GM21447 (cell line): ENCODE measurements at regions not wholly inside any gene's neighbourhood (a gene's known extent, or its start where the extent isn't known, plus 50 kb on each side); places are given as distances from the start of the nearest gene placed in this dataset.
"Not testable (repeated sequence)": the region's sequence is repeated elsewhere in the genome, so short reads cannot be mapped to it uniquely, and the experiment has no call there.

Experiments used
- ATAC-seq: cut with Tn5 transposase; IDR thresholded peaks from one replicate; pipeline ENCODE4 v1.9.1; 2021; ENCODE audit not compliant: unreplicated experiment

GRCh38 chr12:54799966-54800365 lies 54.4 kb upstream of the MUCL1 start:
- not testable (repeated sequence) for ATAC-seq

- ATAC-seq: no peak
Observed at GRCh38 chr12:54798651-54799050, 55.7 kb upstream of the MUCL1 start.

GRCh38 chr12:54796991-54797390 lies 57.3 kb upstream of the MUCL1 start:
- ATAC-seq: no peak

GRCh38 chr12:54795644-54796043 lies 58.7 kb upstream of the MUCL1 start:
- ATAC-seq: no peak

GRCh38 chr12:54786081-54786480 lies 68.2 kb upstream of the MUCL1 start:
- ATAC-seq: no peak

- ATAC-seq: no peak
Observed at GRCh38 chr12:54784115-54784514, 70.2 kb upstream of the MUCL1 start.

GRCh38 chr12:54777031-54777430 lies 77.3 kb upstream of the MUCL1 start:
- not testable (repeated sequence) for ATAC-seq

- no peak for ATAC-seq
Observed at GRCh38 chr12:54773593-54773992, 80.7 kb upstream of the MUCL1 start.

GRCh38 chr12:54765652-54766051 lies 88.7 kb upstream of the MUCL1 start:
- no peak for ATAC-seq

- ATAC-seq: no peak
Observed at GRCh38 chr12:54762390-54762789, 91.9 kb upstream of the MUCL1 start.

- ATAC-seq: peak; percentile 67
Observed at GRCh38 chr12:54759751-54760150, 94.6 kb upstream of the MUCL1 start.

GRCh38 chr12:54751493-54751892 lies 102.8 kb upstream of the MUCL1 start:
- no peak for ATAC-seq

GRCh38 chr12:54749191-54749818 lies 101.1 kb upstream of the DCD start:
- peak; percentile 79 for ATAC-seq

GRCh38 chr12:54744590-54744989 lies 96.4 kb upstream of the DCD start:
- ATAC-seq: no peak

- no peak for ATAC-seq
Observed at GRCh38 chr12:54740882-54741281, 92.7 kb upstream of the DCD start.

- no peak for ATAC-seq
Observed at GRCh38 chr12:54736549-54736948, 88.4 kb upstream of the DCD start.

- no peak for ATAC-seq
Observed at GRCh38 chr12:54734196-54734950, 86.2 kb upstream of the DCD start.

GRCh38 chr12:54725233-54725843 lies 77.2 kb upstream of the DCD start:
- ATAC-seq: no peak

GRCh38 chr12:54723379-54724256 lies 75.5 kb upstream of the DCD start:
- no peak for ATAC-seq

- ATAC-seq: no peak
Observed at GRCh38 chr12:54721312-54721711, 73.1 kb upstream of the DCD start.

GRCh38 chr12:54719691-54720090 lies 71.5 kb upstream of the DCD start:
- ATAC-seq: no peak
